Left hindlimb (tissue), 1 donor: ENCODE measurements at regions not wholly inside any gene's neighbourhood (a gene's known extent, or its start where the extent isn't known, plus 50 kb on each side); places are given as distances from the start of the nearest gene placed in this dataset.

Experiments
- DNase-seq: peaks from one replicate; pipeline ENCODE4 v3.0.0-alpha.2; 2018

DNA sequence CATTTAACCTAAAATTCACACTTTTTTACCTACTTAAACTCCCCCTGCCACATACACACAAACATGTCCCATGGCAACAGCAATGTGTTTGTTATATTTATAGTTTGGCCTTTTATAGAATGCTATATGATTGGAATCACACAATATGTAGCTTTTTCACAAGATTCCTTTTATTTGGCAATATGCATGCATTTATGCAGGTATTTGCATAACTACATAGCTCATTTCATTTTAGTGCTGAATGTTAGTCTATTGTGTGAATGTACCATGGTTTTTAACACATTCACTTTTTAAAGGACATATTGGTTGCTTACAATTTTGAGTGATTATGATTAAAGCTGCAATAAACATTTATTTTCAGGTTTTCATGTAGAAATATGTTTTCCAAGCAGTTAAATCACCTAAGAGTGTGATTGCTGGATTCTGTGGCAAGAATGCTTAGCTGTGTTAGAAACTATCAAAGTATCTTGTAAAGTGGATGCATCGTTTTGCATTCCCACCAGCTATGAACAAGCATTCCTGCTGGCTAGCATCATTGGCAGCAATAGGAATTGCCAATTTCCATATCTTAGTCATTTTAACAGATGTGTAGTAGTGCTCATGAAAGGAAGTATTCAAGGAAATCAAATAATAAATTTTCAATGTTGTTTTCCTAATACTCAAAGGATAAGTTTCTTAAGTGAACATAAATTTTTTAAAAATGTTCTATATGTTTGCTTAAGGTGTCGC is 557.0 kb downstream of the SLITRK1 start:
- no peak for DNase-seq

DNA sequence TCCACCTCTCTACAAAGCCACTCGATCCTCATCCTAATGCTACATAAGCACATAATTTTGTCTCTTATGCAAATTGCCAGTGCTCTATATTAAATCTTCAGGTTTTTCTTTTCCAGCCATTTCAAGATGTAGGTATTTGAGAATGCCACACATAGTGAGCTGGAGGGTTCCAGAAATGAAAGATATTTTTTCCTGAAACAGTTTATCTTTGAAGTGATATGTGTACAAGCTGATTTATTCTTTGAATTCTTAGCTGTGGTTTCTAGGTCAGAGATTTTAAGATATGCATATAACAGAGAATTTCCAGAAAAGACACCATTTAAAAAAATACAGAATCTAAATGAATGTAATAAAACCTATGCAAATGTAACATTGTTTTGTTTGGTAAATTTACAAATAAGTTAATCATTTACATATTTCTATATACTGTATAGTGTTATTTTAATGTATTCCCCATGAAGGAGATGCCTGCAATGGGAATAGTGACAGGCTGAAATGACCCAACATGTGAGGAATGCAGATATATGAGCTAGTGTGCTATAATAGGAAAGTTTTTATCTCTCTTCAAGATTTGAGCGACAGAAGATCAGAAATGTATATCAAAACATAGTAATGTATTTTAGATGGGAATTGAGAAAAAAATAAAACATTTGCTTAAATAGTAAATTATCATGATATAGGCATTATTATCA is 570.2 kb downstream of the SLITRK1 start:
- DNase-seq = no peak

DNA sequence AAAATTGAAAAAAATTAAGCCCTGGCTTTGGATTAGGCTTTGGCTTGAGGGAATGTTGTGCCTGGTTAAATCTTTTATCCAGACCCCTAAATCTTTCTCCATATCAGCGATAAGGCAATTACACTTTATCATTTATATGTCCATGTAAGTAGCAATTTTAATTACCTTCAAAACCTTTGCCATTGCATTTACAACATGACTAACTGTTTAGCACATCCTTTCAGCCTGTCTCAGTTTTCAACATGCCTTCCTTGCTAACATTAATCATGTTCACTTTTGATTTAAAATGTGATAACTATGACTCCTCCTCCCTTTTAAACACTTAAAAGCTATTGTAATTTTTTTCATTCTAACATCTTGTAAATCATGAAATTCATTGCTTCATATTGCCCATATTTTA is 583.7 kb downstream of the SLITRK1 start:
- no peak for DNase-seq

DNA sequence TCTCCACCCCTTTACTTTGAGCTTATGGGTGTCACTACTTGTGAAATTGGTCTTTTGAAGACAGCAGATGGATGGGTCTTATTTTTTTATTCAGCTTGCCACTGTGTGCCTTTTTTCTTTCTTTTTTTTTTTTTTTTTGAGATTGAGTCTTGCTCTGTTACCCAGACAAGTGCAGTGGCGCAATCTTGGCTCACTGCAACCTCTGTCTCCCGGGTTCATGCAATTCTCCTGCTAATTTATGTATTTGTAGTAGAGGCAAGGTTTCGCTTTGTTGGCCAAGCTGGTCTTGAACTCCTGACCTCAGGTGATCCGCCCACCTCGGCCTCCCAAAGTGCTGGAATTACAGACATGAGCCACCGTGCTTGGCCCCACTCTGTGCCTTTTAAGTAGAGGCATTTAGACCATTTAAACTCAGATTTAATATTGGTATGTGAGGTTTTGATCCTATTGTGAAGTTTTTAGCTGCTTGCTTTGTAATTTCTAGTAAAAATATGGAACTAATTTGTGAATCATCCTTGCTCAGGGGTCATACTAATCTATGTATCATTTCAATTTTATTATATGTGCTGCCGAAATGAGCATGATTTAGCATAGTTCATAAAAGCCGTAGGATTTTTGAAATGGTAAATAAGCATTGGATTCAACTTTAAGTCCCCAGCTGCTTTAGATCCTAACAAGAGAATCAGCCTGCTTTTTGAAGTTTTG is 584.5 kb downstream of the SLITRK1 start:
- DNase-seq = no peak

DNA sequence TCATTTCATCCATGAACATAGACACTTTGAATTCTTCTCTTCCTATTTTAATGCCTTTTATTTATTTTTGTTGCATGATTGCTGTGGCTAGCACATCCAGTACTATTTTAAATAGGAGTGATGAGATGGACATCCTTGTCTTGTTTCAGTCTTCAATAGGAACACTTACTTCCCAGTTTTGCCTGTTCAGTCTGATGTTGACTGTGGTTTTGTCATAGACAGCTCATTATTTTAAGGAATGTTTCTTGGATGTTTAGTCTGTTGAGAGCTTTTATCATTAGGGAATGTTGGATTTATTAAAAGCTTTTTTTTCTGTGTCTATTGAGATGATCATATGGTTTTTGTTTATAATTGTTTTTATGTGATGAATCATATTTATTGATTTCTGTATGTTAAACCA is 586.6 kb downstream of the SLITRK1 start:
- no peak for DNase-seq

DNA sequence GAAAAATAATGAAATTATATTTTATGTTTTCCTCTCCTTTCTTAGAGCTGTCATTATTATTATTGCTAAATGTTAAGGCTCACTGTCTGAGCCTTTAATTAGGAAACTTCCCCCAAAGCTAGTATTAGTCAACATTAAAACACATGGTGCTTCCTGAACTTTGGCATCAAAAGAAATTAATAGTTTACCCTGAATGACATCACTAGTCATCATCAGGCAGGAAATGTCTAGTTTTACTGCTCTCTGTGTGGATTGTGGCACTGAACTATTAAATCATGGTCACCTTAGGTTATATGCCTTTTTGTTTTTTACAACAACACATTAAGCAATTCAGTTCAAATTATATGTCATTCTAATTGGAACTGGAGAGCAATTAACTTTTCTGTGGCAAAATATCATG is 595.5 kb downstream of the SLITRK1 start:
- DNase-seq = no peak

DNA sequence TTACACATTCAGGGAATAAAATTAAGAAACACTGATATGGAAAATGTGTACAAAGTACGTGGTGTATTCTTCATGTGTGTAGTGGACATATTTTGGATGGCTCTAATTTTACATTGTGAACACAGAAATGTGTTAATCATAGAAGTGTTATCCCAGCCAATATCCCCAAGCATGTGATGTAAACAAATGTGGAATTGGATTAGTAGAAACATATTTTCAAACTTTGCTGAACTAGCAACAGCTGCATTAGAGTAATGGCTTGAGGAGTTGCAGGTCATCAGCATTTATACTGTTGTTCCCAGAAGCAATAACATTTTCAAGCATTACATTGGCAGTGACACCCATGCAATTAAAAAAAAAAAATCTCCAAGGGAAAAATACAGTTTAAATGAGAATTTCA is 600.6 kb downstream of the SLITRK1 start:
- no peak for DNase-seq

DNA sequence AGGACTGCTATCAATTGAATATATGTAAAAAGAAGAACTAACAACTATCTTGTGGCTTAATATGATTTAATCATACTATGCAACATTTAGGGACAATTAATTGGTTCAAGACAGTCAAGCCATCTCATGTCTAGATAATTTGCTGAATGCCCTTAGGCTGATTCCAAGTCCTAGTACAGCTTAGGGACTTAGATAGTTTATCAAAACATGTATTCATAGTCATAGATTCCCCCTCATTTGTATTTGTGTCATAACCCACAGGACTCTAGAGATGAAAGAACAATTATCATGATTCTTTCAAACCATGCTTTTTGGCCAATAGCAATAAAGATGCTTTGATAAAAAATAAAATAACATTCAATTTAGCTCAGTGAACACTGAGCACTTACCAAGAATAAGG is 607.6 kb downstream of the SLITRK1 start:
- no peak for DNase-seq

DNA sequence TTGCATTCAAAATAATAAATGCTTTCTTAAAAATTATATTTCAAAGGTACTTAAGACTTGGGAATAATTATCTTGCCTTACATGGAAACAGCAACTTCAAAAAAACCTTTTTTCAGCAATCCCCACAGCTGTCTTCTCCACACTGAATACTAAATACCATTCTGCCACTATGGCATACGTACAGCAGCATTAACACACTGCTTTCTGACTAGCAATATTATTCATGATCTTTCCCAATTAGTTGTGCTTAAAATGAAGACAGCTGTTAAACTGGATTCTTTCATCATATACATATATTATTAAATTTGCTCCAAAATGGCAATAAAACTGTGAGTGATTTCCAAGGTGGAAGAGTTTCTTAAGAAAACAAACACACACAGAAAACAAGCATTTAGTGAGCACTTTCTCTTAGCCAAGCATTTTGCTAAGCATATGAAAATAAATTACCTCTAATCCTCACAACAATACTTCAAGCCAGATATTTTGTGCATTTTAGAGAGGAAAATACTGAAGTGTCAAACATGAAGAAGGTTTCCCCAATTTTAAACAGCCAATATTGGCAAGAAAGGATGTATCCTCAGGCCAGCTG is 609.5 kb downstream of the SLITRK1 start:
- no peak for DNase-seq

DNA sequence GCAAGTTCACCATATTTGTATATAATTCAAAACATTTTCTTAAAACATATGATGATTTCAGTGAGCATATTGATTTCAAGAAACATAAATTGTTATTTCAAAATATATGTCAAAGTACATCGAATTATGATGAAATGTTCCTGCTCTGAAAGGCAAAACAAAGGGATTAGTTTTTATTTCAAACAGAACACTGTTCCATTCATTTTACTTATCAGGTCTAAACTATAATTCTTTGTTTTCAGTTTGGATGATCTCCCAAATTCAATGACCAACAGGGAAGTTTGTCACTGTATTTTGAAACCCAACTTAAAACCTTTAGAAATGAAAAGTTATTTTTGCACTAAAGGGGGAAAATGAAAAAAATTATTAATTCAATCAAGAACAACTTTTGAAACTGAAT is 610.2 kb downstream of the SLITRK1 start:
- no peak for DNase-seq

DNA sequence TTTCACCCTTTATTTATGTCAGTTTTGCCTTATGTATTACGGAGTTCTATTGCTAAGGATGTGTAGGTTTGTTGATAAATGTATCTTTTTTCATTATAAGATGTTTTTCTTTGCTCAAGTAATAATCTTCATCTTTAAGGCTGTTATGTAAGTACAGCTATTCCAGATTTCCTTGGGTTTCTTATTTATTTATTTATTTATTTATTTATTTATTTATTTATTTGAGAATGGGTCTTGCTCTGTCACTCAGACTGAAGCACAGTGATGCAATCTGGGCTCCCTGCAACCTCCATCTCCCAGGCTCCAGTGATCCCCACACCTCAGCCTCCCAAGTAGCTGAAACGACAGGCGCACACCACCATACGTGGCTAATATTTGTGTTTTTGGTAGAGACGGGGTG is 617.0 kb downstream of the SLITRK1 start:
- DNase-seq = no peak

DNA sequence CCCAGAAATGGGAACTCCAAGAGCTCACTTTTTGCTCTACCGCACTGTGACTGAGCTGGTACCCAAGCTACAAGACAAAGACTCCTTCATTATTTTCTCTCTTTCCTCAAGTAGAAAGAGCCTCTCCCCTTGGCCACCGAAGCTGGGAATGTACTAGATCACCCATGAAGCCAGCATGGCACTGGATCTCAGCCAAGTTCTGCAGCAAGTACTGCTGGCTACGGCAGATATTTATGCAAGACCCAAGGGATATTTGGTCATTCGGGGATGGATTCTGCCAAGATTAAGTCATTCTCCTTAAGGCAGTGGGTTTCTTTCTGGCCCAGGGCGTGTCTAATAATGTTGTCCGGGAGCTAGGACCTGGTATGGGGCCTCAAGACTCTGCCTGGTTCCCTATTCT is 633.5 kb downstream of the SLITRK1 start:
- DNase-seq = no peak

DNA sequence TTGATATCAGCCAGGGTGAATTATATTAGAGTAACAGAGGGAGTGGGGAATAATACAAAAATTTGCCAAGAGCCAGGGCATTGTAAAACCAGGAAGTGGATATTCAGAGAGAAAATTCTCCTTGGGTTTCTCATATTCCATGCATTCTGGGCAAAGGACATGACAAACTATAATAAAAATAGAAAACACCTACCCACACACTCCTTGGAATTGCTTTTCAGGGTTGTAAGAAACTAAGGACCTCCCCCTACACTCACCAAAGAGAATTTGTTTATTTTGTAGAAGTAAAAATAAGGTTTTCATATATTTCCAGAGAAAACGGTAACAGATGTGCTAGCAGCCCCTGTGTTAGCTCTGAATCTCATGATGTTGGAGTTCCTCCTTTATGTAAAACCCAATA is 649.6 kb downstream of the SLITRK1 start:
- DNase-seq = no peak

DNA sequence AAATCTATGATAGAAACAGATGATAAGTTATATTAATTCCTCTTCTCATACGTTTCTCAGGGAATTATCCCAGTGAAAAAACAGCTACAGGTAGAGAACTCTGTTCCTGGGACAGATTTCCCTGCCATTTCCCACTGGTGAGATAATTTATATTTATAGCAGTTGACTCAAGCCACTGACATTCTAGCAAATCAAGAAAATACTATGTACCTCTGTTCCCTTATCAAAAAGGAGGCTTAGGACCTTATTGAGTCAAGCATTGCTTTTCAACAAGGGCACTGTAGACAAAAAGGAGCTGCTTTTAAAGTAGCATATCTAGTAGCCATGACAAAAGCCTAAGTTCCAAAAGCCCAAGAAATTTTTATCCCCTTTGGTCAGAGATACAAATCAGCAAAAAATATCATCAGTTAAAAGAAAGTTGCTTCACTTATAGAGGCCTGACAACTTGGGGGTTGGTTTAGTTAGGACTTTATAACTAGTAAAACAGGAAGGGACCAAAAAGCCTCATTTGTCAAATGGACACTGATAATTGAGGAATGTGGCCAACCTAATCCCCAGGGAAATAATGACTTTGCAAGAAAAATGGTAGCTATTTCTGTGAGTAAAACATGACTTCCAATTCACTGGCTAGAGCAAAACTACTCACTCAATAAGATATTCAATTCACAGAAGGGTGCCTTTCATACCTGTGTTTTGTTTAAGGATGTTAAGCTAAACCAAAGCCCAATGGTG is 652.5 kb downstream of the SLITRK1 start:
- DNase-seq = no peak

DNA sequence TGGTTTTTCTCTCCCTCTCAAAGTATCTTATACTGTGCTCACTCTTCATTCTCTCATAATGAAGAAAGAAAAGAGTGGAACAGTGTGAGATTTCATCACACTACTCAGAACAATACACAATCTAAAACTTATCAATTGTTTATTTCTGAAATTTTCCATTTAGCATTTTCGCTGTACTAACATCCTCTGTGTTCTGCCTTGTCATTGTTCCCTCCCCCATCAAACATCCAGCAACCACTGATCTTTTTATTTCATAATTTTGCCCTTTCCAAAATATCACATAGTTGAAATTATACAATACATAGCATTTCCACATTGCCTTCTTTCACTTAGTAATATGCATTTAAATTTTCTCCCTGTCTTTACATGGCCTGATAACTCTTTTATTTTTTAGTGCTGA is 658.7 kb downstream of the SLITRK1 start:
- no peak for DNase-seq

DNA sequence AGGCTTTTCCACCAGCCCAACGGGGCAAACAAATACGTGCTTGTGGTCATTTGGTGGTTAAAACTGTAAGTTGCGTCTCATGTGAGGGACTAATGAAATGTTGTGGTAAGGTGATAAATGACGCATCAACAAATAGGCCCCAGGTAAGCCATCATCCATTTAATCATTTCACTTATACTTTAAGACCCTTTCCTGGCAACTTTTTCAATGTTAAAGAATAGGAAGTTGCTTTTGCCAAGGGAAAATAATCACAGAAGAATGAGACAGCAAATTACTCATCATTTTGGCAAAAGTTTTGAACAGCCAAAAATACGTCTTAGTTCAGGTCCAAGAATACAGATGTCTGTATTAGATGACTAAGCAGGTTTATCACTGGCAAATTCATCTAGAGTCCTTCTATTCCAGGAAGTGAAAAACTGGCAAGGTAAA is 660.4 kb downstream of the SLITRK1 start:
- no peak for DNase-seq

DNA sequence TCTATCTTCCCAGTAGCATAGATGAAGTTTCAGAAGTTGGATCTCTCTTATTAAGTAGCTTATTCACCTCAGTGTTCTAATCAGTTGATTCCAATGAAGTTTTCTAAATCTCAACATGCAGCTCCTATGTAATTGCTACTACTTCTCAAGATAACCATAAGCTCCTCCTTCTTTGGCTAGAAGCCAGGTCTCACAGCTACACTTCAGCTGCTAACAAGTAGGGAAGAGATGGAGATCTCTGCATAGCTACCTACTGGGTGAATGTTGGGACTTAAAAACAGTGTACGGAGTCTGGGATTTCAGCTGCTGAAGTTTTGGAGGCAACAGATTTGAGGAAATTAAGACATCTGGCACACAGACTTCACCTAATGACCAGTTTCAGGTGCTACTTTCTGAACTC is 661.0 kb downstream of the SLITRK1 start:
- DNase-seq = no peak

DNA sequence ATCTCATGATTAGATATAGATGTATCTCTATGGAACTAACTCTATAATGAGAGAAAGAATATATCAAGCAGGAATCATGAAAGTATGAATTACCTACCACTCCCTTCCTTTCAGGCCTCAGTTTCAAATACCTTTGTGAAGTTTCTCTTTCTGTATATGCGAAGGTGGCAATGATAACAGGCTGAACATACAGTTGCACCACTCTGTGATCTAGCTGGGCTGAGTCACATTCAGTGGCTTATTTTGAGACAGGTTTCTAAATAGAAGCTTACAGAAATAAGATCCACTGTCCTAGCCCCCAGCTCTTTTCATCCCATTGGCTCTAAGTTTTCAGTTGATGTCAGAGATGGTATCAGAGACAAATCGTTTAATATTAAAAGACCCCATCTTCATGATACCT is 662.0 kb downstream of the SLITRK1 start:
- DNase-seq = no peak

DNA sequence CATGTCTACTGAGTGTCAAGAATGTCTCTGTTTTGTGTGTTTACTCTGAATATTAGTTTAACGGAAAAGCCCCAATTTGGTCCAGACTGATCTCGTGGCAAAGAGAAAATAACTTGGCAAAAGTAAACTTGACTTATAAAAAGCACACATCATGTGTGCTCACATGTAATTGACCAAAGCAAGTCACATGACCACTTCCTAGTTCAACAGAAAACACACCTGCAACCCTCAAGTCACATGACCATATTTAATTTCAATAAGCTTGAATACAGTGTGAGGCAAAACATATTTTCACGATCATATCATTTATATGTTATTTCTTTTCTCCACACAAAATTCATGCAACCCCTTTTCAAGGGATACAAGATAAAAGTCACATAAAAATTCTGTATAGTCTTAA is 662.4 kb downstream of the SLITRK1 start:
- DNase-seq = no peak

DNA sequence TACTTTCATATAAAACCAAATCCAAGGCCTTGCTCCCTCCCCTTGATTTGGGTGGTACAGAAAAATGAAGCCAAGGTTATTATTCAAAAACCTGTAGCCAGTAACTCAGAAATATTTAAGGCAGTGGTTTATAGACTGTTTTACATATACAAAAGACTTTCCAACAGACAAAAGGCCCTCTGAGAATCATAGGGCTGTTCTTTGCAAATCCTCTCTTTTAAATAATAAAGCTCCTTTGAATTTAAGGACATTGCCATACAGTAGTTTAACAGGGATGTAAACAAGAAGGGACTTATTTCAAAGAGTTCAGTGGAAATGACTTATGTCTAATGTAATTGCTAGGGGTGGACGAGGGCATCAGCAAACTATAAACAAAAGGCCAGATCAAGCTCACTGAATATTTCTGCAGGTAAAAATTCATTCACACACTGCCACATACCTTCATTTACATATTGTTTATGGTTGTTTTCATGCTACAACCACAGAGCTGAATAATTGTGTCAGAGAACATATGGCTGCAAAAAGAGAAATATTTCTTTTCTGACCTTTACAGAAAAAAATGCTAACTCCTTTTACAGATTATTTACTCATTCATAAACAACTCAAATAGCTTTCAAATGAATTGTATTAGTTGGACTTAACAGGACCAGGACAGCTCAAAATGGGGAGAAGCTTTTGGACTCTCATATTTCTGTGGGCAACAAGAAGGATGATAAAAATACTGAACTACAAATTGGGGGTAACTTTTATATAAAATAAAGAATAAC is 665.6 kb downstream of the SLITRK1 start:
- DNase-seq = no peak

DNA sequence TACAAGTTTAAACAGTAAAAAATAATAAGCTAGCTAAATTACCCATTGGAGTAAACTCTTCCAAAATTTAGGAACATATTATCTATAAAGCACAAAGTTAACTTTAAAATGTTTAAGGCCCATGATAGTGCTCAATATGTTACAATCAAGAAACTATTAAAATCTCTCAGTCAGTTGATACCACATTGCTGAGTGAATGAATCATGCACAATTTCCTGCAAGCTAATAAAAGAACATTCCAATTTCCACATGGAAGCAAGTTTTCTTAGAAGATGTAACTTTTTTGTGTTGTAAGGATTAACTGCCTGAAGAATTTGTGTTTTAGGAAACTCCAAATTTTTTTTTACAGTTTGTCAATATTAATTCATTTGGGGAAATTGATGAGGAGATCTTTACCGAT is 666.6 kb downstream of the SLITRK1 start:
- DNase-seq = no peak

DNA sequence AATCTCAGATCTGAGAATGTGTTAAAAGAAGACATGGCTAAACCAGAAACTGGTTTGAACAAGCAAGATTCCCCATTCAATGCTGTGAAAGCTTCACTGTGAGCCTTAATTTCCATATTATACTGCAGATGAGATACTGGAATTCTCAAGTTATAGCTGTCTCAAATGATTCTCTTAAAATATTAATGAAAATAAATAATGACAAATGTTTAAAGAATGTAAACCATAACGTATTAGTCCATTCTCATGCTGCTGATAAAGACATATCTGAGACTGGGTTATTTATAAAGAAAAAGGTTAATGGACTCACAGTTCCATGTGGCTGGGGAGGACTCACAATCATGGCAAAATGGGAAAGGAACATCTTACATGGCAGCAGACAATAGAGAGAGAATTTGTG is 667.8 kb downstream of the SLITRK1 start:
- DNase-seq = no peak
